ENCODE measurements at regions not wholly inside any gene's neighbourhood (a gene's known extent, or its start where the extent isn't known, plus 50 kb on each side); places are given as distances from the start of the nearest gene placed in this dataset.

DNA sequence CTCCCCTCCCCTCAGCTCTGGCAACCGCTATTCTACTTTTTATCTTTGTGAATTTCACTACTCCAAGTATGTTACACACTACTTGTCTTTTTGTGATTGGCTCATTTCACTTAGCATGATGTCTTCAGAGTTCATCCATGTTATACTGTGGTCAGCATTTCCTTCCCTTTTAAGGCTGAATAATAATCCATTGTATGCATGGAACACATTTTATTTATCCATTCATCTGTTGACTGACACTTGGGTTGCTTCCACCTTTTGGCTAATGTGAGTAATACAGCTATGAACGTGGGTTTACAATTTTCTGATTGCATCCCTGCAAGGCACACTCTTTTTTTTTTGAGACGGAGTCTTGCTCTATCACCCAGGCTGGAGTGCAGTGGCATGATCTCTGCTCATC is 53.0 kb upstream of the FUT8 start:
- DNase-seq (ENCODE audit: low spot score) = no peak
- intact Hi-C loops (cut with DNase I) = no loop called here

DNA sequence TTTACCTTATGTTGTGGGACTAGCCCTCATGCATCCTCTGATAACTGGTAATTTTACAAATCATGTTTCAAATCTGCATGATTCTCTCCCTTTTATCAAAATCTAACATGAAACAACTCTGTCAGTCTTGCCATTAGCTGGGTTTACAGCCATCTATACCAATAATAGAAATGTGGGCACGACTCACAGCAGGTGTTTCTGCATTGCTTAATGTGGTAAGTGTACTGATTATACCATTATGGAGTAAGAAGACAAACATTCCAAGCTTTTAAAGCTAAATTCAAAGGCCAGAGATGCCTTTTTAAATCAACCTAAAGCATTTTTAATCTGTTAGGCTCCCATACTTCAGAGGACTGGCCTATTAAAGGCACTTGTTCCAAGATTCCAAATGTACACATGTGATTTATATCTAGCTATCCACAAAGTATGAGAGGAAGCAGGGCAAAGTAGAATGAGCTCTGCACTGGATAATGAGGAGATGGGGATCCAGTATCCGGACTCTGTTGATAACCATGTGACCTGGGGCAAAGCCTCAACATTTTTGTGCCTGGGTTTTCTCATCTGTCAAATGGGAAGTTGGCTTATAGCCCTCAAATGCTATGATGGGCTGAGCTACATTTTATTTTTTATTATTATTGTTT is 52.3 kb upstream of the FUT8 start:
- intact Hi-C loops (cut with DNase I) = no loop called here
- DNase-seq (ENCODE audit: low spot score) = no peak

DNA sequence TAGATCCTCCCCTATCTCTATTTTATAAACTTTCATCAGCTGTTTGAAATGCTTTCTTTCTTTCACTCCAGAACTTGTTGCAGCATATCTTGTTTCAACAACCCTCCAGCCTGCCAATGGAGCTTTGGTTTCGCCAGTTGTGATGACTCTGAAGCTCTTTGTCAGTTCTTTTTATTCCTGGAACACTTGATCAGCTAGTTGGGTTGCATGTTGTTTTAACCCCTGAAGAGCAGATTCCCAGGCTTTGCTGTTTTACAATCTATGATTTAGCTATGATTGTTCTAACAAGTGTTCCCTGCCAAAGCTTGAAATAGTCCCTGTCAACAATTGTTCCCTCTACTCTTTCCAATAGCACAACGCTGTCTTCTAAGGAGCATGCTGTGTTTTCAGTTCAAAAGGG is 50.6 kb upstream of the FUT8 start:
- DNase-seq (ENCODE audit: low spot score) = no peak
- intact Hi-C loops (cut with DNase I) = no loop called here

Small RNA genes lying in the stretch of these regions (microRNA-seq; reads per million reads assigned to microRNA genes)
- gene MIR4708 (ENCODE audit: borderline microRNAs expressed in 2 of 2) = 0 reads per million in 2 donors

Measured in posterior vena cava (tissue), 2 donors.